Endothelial cell of hepatic sinusoid (primary cell): ENCODE measurements at regions not wholly inside any gene's neighbourhood (a gene's known extent, or its start where the extent isn't known, plus 50 kb on each side); places are given as distances from the start of the nearest gene placed in this dataset.
"Not testable (repeated sequence)": the region's sequence is repeated elsewhere in the genome, so short reads cannot be mapped to it uniquely, and the experiment has no call there.

ENCODE experiments used
- in situ Hi-C: cut with HindIII; loops from 2 replicates; pipeline ENCODE4 v1.10.0; 2017; ENCODE audit warnings: low sequenced_read_pairs

- in situ Hi-C loops = no loop called here
Observed at GRCh38 chr16:26569793-26570192, 496.9 kb upstream of the C16orf82 start.

- in situ Hi-C loops = no loop called here
Observed at GRCh38 chr16:26578748-26579147, 488.0 kb upstream of the C16orf82 start.

- in situ Hi-C loops = loop anchor here (5.0 kb wide), 1 partner anchor 73 kb away; no protein-coding TSS in a partner anchor
Observed at GRCh38 chr16:26583803-26584202, 482.9 kb upstream of the C16orf82 start.

- in situ Hi-C loops = no loop called here
Observed at GRCh38 chr16:26593700-26594099, 473.0 kb upstream of the C16orf82 start.

GRCh38 chr16:26594666-26595065 is 472.1 kb upstream of the C16orf82 start:
- in situ Hi-C loops = no loop called here

GRCh38 chr16:26595199-26595598 is 471.5 kb upstream of the C16orf82 start:
- in situ Hi-C loops = no loop called here

GRCh38 chr16:26596033-26596432 is 470.7 kb upstream of the C16orf82 start:
- in situ Hi-C loops = not testable (repeated sequence)

- in situ Hi-C loops = no loop called here
Observed at GRCh38 chr16:26598061-26598460, 468.7 kb upstream of the C16orf82 start.

- in situ Hi-C loops = no loop called here
Observed at GRCh38 chr16:26598998-26599784, 467.5 kb upstream of the C16orf82 start.

GRCh38 chr16:26599785-26600104 is 467.0 kb upstream of the C16orf82 start:
- in situ Hi-C loops = no loop called here

GRCh38 chr16:26601335-26601734 is 465.4 kb upstream of the C16orf82 start:
- in situ Hi-C loops = no loop called here

GRCh38 chr16:26605626-26606271 is 461.0 kb upstream of the C16orf82 start:
- in situ Hi-C loops = loop anchor here (5.0 kb wide), 1 partner anchor 53 kb away; no protein-coding TSS in a partner anchor

- in situ Hi-C loops = loop anchor here (5.0 kb wide), 1 partner anchor 54 kb away; no protein-coding TSS in a partner anchor
Observed at GRCh38 chr16:26606381-26607150, 460.2 kb upstream of the C16orf82 start.

GRCh38 chr16:26614237-26614841 is 452.4 kb upstream of the C16orf82 start:
- in situ Hi-C loops = no loop called here

- in situ Hi-C loops = no loop called here
Observed at GRCh38 chr16:26623442-26623841, 443.3 kb upstream of the C16orf82 start.

GRCh38 chr16:26627958-26628357 is 438.8 kb upstream of the C16orf82 start:
- in situ Hi-C loops = loop anchor here (5.0 kb wide), 1 partner anchor 44 kb away; no protein-coding TSS in a partner anchor

GRCh38 chr16:26631365-26631764 is 435.4 kb upstream of the C16orf82 start:
- in situ Hi-C loops = not testable (repeated sequence)

GRCh38 chr16:26642047-26642664 is 424.6 kb upstream of the C16orf82 start:
- in situ Hi-C loops = no loop called here

- in situ Hi-C loops = no loop called here
Observed at GRCh38 chr16:26643519-26643918, 423.2 kb upstream of the C16orf82 start.

- in situ Hi-C loops = no loop called here
Observed at GRCh38 chr16:26644912-26645543, 421.7 kb upstream of the C16orf82 start.
